Eye (tissue), 1 donor: ENCODE measurements at regions not wholly inside any gene's neighbourhood (a gene's known extent, or its start where the extent isn't known, plus 50 kb on each side); places are given as distances from the start of the nearest gene placed in this dataset.

ENCODE experiments used
- DNase-seq: peaks from one replicate; pipeline ENCODE4 v3.0.0-alpha.2; 2015

DNA sequence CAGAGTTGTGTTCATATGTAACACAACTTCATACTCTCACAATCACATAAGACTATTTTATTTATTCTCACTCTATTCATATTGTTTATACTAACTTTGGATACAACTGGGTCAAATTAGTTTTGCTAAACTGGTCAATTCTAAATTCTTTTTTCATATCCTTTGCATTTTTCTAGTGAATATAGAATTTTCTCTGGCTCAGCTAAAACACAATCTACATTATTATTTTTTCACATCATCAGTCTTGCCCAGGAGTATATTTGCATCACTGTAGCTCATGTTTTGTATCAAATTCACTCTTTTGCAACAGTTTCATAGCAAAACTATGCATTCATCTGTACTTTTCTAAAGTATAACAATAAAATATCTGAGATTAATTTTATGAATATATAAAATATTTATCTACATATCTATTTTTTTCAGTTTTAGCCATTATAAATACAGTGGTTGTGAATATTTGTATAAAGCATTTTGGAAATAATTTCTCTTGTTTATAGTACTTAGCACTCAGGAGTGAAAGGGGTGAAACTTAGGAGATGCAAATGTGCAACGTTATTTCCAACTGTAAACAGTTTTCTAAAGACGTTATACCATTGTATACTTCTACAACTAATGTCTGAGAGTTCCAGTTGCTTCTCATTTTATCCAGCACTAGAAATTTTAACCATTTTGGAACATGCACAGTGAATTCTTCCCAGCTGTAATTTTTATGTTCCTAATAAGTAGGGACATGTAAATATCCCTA, 854.6 kb downstream of the CBLN2 start:
- DNase-seq: no peak

DNA sequence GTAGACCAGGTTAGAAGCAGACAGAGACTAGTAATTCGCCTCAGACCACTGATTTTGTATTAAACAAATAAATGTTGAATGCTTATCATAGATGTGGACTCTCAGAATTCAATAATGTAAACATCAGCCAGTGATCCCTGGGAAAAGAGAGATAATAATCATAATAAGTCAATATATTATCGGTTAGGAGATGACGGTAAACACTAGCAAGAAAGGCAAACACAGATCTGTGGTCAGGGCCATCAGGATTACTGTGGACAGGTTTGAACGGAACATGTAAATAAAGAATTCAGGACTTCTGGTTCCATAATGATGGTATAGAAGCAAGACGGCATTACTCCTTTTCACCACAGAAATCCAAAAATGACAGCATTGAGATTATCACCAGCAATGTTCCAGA, 861.6 kb downstream of the CBLN2 start:
- DNase-seq: no peak

DNA sequence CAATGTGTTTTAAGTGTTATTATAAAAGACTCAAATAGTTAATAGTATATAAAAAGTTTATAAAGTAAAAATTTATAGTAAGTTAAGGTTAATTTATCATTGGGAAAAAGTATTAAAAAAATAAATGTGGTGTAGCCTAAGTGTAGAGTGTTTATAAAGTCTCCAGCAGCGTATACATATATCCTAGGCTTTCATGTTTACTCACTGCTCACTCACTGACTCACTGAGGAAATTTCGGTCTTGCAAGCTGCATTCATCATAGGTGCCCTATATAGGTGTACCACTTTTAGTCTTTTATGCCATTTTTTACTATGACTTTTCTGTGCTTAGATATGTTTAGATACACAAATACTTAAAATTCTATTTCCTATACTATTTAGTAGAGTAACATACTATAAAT, 866.0 kb downstream of the CBLN2 start:
- DNase-seq: no peak

DNA sequence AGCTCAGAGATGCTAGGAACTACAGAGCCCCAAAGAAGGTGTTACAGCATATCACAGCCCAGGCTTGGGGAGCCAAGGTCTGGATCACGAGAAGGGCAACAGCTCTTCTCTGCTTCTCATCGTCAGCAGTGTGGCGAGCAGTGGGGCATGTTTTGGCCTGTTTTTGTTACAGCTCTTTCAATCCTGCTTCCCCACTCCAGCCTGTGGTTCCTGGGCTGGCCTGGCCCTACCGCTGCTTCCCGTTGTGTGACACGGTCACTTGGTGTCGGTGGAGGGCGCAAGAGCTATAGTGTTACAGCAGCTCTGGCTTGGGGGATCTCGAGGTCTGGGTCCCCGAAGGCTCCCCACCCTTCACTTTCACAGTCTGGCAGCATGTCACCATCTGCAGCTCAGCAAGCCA, 870.2 kb downstream of the CBLN2 start:
- no peak for DNase-seq

DNA sequence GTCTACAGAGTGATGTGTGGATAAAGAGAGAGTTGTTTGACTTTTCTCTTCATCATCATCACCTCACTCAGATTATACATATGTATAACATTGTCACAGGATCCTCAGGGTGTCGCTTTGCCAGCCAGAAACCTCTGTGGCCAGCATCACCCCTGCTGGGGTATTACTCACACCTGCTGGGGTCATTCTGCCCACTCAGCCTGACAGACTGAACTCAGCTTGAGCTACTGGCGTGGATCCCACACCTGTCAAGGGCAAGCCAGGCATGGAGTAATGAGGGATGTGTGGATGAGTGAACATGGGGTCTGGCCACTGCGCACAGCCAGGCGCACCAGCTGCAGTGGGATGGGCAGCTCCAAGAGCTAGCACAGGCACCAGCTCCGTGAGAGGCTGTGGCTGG, 870.6 kb downstream of the CBLN2 start:
- no peak for DNase-seq

DNA sequence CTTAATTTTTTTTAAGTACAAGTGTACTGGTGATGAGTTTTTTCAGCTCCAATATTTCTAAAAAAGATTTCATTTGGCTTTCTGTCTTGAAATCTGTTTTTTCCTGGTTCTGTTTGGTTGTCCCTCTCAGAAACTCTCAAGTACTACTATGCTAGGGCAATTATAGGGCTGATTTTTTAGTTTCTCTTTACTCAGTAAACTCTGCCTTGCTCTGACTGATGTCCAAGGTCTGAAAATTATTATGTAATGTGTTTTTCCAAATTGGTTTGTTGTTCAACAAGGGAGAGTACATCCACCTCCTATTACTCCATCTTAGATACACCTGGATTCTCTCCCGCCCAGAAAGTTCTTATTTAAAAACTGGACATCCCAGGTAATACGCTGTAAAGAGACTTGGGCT, 877.7 kb downstream of the CBLN2 start:
- DNase-seq: no peak

DNA sequence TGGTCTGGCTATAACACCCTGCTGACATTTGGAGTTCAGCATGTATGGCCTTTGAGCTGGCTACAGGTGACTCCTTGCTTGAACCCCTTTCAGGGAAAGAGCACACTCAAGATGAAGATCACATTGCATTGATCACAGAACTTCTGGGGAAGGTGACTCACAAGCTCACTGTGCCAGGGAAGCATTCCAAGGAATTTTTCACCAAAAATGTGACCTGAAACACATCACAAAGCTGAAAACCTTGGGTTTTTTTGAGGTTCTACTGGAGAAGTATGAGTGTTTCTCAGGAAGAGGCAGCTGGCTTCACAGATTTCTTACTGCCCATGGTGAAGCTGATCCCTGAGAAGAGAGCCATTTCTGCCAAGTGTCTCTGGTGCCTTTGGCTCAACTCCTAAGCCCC, 879.0 kb downstream of the CBLN2 start:
- no peak for DNase-seq

DNA sequence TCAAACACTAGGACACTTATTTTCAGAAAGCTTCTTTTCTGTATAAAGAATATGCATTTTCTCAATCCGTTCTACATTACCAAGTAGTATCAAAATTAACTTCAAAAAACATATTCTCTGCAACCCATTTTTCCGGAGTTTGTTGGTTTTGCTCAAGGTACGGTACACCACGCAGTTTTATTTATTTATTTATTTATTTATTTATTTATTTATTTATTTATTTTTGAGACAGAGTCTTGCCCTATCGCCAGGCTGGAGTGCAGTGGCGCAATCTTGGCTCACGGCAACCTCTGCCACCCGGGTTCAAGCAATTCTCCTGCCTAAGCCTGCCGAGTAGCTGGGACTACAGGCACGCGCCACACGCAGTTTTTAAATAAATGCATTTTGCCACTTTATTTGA, 900.3 kb downstream of the CBLN2 start:
- DNase-seq: no peak

DNA sequence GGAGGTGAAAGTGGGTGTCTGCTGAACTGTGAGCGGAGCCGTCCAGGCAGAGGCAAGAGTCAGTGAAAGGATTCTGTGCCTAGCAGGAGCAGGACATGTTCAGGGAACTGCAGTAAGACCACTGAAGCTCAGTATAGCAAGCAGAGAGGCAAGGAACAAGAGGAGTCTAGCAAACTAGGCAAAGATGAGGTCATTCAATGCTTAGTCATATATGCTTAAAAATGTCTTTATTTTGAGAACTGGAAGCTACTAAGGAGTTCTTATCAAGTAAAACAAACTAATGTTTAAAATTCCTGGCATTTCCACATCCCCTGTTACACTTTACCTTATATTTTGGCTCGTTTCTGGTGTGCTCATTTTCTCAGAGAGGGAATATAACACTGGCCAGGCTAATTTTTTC, 913.4 kb downstream of the CBLN2 start:
- DNase-seq: no peak

DNA sequence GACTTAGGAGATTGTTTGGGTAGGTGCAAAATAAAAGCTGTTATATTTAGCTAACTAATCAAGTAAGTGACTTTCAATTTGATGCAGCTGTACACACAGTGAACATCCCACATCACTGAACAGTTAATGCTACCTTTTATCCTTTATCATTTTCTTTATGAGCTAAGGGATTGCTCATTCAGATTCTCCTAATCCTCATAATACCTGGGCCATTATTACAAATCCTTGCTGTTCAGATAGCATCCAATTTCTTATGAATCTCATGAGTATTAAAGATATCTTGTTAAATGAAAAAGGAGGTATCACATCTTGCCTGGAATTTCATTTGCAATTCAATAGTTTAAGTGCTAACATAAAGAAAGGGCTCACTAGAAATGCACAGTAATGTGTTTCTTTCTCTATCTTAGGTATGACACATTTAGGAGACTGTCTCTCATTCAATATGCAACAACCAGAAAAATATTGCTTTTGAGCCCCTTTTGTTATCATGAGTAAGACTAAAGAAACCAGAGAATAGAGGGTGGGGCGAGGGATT, 918.5 kb downstream of the CBLN2 start:
- DNase-seq: no peak

DNA sequence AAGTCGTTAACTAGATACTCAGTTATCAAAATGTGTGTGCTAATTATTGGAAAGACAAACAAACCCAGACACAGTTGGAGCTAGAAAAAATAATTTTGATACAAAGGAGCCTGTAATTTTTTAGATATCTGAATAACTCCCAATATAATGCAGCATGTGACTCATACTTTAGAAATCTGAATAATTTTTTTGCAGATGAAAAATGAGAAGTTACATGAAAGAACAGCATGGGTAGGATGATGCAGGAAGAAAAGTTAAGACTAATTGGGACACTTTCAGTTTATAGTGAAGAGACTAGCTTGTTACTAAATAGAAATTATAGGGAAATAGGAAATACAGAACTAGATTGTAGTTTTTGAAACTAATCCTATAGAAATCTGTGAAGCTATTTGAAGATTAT, 945.8 kb downstream of the CBLN2 start:
- DNase-seq: no peak

DNA sequence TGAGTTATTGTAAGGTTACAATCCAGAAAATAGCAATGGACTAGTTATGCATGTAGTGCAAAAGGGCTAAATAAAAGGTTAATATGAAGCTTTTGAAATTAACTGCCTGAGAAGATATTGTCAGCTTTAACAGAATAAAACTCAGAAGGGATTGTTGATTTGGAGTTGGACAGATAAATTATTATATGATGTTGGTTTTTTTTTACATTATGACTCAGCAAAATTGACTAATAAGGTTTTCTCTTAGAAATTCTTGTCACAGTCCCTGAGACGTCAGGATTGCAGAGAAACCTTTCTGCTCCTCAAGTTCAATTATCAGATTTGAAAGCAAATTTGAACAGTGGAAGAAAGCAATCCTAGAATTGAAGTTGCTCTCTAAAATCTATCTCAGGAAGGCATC, 946.9 kb downstream of the CBLN2 start:
- DNase-seq: no peak

DNA sequence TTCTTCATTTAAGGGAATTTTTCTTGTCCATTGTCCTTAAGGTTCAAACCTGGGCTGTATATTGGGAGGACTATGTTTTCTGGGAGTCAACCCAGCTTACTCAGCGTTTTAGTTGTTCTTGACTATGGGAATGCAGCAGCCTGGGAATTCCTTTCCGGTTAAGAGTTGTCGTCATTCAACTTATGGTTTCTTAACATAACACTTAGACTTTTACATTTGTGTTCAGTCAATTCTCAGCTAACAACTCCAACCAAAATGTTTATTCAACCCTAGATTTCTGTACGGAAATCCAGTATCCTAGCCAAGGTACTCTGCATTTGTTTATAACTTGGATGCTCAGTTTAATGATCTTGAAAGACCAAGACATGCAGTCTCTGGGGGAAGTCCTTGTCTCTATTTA, 960.9 kb downstream of the CBLN2 start:
- DNase-seq: no peak

DNA sequence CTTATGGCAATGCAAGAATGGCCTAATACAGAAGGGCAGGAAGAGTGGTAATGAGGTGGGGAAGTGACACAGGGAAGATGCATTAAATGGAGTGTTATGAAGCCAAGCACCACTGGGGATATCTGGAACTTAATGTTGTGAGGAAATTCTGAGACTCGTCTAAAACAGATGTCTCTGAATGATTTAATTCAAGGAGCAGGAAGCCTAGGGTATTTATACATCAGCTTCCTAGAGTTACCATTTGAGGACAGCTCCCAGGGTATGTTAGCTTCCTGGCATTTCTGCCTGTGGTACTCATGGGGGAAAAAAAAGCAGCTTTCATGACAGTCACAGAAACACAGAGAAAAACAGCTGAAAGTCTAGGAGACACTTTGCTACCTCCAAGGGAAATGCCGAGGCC, 989.5 kb downstream of the CBLN2 start:
- DNase-seq: peak; percentile 9

DNA sequence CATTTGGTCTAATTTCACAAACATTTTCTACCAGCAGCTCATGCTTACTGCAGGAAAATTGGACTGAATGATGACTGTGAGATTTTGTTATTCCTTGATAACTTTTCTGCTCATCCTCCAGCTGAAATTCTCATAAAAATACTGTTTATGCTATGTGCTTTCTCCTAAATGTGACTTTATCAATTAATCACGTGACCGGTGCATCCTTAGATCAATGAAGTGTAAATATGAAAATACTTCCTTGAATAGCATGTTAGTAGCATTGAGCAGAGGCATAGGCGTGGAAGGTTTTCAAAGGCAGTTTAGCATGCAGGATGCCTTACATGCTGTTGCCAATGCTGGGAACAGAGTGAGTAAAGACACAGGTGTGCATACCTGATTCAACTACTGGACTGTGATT, 1002.5 kb downstream of the CBLN2 start:
- no peak for DNase-seq

DNA sequence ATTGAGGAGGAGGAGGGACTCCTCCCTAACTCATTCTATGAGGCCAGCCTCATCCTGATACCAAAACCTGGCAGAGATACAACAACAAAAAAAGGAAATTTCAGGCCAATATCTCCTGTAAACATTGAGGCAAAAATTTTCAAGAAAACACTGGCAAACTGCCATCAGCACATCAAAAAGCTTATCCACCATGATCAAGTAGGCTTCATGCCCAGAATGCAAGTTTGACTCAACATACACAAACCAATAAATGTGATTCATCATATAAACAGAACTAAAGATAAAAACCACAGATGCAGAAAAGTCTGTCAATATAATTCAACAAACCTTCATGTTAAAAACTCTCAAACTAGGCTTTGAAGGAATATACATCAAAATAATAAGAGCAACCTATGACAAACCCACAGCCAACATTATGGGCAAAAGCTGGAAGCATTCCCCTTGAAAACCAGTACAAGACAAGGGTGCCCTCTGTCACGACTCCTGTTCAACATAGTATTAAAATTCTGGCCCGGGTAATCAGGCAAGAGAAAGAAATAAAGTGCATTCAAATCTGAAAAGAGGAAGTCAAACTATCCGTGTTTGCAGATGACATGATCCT, 1014.3 kb downstream of the CBLN2 start:
- DNase-seq: no peak

DNA sequence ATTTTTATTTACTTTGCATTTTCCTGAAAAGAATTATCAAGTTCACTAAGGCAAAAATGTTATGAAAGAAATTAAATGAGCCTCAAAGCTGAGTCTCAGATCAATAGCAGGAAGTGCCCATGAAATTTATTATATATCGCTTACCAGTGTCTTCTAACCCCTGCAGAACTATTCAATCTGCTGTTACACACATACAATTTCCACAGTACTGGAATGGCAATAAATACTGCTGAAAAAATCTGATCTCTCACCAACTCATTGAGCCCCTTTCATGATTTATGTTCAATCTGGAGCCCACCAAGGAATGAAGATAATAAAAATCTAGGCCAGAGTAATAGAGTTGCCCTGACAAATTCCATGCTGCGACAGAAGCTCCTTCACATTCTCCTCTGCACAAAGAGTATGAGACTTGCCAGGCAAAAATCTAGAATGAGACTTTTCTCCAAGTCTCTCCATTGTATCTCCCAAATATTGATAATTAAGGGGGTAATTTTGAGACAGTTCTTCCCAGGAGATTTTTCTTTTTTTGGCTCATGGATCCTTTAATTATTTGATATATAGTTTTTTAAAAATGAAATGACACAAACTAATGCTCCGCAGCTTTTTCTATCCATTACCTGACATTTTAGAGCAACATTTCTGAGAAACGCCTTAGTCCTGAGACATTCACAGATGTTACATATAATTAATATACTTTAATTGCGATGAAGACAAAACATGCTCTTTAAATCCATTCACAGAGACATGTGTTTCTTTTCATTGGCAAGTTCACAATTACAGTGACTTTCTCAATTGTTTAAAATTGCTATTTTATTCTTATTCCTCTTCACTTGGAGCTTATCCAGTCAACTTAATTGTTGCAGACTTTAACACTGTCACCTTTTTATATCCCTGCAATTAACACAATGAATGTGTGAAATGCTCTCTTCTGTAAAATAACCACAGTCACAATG, 1020.4 kb downstream of the CBLN2 start:
- no peak for DNase-seq

DNA sequence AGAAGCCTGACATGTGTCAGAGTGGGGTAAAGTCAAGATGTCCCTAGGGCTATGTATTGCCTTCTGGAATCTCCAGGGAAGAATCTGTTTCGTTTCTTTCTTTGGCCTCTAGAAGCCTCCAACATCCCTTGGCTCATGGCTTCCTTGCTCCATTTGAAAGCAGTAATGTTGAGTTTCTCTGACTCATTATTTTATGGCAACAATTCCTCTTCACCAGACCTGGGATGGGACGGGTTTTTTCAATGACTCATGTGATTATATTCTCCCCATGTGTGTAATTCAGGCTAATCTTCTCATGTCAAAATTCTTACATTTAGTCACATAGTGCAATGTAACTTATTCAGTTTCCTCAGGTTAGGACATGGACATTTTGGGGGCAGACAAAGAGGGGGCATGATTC, 1038.6 kb downstream of the CBLN2 start:
- no peak for DNase-seq

DNA sequence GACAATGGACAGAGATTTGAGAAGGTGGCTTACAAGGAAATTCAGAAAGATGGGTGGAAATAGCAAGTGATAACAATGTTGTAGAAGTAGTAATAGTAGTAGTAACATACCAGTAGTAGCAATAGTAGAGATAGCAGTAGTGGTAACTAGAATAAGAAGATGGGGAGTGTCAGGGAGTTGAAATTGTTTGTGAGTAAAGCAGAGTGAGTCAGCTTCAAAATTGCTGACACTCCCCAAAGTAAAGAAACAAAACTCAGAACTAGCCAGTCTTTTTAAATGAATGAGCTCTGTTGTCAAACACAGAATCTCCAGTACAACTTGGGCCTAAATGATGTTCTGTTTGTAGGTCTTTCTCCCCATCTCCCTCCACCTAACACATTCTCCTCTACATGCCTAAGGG, 1040.9 kb downstream of the CBLN2 start:
- DNase-seq: no peak

DNA sequence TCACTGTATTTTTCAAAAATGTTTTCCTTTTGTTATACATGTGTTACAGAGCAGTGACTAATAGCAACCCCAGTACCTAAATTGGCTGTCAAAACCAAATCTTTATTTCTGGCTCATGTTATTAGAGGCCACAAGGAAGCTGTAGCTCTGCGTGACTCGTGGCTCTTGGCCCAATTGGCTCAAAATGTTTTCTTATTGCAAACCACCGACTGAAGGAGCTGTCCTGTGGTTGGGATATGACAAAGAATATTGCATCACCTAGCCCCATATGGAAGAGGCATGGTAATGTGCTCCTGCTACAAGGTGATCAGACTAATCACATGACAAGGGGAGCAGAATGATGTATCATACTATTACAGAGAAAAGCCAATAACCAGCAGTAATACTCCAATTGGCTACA, 1058.5 kb downstream of the CBLN2 start:
- DNase-seq: no peak

DNA sequence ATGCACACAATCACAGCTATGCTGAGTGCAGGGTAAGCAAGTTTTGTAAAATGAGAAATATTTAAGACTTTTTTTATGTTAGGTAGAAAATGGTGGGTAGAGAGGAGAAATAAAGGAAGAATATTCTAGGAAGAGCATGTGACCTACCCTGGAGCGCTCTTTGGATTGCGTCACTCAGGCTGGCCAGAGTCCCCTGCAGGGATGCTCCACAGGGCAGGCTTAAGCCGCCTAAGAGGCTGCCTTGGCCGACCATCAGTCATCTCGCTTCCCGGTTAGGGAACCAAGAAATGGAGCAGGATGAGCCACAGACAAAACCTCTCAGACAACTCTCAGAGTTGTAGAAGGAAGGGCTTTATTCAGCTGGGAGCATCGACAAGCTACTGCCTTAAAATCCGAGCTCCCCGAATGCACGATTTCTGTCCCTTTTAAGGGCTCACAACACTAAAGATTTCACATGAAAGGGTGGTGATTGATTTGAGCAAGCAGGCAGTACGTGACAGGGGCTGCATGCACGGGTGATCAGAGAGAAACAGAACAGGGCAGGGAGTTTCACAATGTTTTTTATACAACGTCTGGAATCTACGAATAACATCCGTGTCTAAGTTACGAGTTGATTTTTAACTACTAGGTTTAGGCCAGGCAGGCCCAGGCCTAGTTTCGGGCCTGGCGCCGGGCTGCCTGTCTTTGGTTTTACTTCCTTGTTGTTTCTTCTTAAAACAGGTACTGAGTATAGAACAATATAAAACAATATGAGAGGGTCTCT, 1072.0 kb downstream of the CBLN2 start:
- DNase-seq: no peak

DNA sequence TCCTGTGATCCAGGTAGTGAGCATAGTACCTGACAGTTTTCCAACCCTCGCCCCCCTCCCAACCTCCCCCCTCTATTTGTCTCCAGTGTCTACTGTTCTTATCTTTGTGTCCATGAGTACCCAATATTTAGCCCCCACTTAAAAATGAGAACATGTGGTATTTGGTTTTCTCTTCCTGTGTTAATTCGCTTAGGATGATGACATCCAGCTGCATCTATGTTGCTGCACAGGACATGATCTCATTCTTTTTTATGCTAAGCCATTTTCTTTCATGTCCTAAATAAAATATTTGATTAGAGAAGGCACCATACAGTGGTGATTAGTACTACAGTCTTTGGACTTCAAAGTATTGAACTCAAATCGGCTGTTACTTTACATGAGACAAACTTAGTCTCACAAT, 1087.9 kb downstream of the CBLN2 start:
- DNase-seq: no peak

DNA sequence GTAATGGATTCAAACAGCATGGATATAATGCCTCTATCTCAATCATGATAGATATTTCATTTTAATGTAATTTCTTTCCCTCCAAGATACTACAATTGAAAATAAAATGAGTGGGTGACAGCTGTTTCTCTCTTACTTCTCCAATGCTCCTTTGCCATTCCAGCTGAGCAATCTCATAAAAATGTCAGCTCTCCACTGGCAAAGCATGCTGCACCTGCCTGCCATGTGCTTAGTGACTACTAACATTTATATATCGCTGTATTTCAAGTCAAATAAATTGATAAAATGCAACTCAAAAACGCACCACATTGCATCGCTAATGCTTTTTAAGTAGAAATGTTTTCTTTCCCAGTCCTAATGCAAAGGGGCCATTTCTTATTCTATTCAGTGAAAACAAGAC, 1093.9 kb downstream of the CBLN2 start:
- peak; percentile 16 for DNase-seq
